ENCODE measurements at regions not wholly inside any gene's neighbourhood (a gene's known extent, or its start where the extent isn't known, plus 50 kb on each side); places are given as distances from the start of the nearest gene placed in this dataset.

- DNase-seq (ENCODE audit: low spot score) = no peak
Measured at GRCh38 chr6:43848671-43849391, 78.8 kb downstream of the VEGFA start.

GRCh38 chr6:43847741-43848630, 78.0 kb downstream of the VEGFA start:
- no peak for DNase-seq (ENCODE audit: low spot score)

GRCh38 chr6:43846556-43846955, 76.5 kb downstream of the VEGFA start:
- no peak for DNase-seq (ENCODE audit: low spot score)

- DNase-seq (ENCODE audit: low spot score) = no peak
Measured at GRCh38 chr6:43845646-43846045, 75.6 kb downstream of the VEGFA start.

GRCh38 chr6:43843669-43844171, 73.7 kb downstream of the VEGFA start:
- no peak for DNase-seq (ENCODE audit: low spot score)

GRCh38 chr6:43843097-43843645, 73.2 kb downstream of the VEGFA start:
- DNase-seq (ENCODE audit: low spot score) = no peak

GRCh38 chr6:43842231-43842794, 72.3 kb downstream of the VEGFA start:
- no peak for DNase-seq (ENCODE audit: low spot score)

GRCh38 chr6:43840490-43841218, 70.6 kb downstream of the VEGFA start:
- no peak for DNase-seq (ENCODE audit: low spot score)

- no peak for DNase-seq (ENCODE audit: low spot score)
Measured at GRCh38 chr6:43838276-43839036, 68.4 kb downstream of the VEGFA start.

- DNase-seq (ENCODE audit: low spot score) = no peak
Measured at GRCh38 chr6:43837507-43837906, 67.5 kb downstream of the VEGFA start.

GRCh38 chr6:43836507-43837240, 66.7 kb downstream of the VEGFA start:
- no peak for DNase-seq (ENCODE audit: low spot score)

Data from CD4-positive, alpha-beta T cell treated with Interleukin-6 at 100 ng/mL for 8 hours (primary cell).